ENCODE measurements at regions not wholly inside any gene's neighbourhood (a gene's known extent, or its start where the extent isn't known, plus 50 kb on each side); places are given as distances from the start of the nearest gene placed in this dataset.
"Not testable (repeated sequence)": the region's sequence is repeated elsewhere in the genome, so short reads cannot be mapped to it uniquely, and the experiment has no call there.

DNA sequence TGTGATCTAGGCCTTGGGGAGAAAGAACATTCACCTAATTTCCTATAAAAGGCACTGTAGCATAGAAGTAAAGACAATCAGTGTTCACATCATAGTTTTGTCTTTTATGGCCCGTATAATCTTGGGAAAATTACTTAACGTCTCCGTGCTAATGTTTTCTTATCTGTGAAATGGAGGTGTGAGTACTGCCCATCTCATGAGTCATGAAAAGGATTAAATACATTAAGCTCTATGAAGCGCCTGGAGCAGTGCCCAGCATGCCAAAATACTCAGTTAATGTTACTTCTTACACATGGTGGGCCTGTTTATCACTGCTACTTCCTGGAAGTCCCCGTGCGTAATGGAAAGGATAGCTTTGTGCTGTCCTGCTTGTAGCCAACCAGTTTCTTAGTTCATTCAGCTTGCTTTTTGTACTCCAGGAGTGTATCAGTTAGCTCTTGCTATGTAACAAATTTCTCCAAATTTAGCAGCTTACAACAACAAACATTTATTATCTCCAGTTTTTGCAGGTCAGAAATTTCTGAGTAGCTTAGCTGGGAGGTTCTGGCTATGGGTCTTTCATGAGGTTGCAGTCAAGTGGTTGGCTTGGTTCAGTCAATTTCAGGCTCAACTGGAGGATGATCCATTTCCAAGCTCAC lies 103.6 kb upstream of the BMP2 start:
- peaks cover 0 to 5% (median 2%) of the 10 kb centered on the region in 3 donors for H3K9me3 ChIP-seq (ENCODE audit: control insufficient read depth in 3 of 3, low read length in 3 of 3)
- H3K36me3 ChIP-seq (ENCODE audit: control insufficient read depth in 3 of 3, insufficient read depth in 3 of 3, low read length in 3 of 3): no peaks in the 10 kb centered on the region
- no peaks in the 10 kb centered on the region for H3K27me3 ChIP-seq (ENCODE audit: control insufficient read depth in 3 of 3, insufficient read depth in 3 of 3, low read length in 3 of 3)
- no peak overlapping the region for H3K4me3 ChIP-seq (ENCODE audit: low read length in 3 of 3)
- no peak overlapping the region for H3K27ac ChIP-seq (ENCODE audit: low read depth, low read length)
- no peak overlapping the region for H3K9ac ChIP-seq (ENCODE audit: low read depth in 1 of 3, low read length in 3 of 3)
- no peaks in the 10 kb centered on the region for H3K4me1 ChIP-seq (ENCODE audit: control insufficient read depth in 3 of 3, insufficient read depth in 3 of 3, low read length in 3 of 3)

DNA sequence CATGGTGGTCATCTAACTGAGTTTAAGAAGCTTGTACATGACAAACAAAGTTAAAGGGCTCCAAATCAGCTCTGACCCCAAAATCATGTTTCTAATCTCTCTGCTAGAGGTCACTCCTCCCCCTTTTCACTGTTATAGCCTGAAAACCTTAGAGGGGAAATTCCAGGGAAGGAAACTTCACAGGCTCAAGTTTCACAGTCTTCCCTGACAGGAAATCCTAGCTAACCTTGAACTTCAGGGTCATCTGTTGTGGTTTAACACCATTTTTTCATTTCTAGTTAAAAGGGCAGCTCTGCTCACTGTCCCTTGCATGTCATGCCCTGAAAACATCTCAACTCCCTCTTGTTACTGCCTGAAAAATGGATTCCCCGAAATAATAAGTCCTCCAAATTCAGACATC lies 104.4 kb upstream of the BMP2 start:
- Histone ChIP-seq H3K27ac (ENCODE audit: low read depth, low read length) (no peak overlapping the region), H3K36me3 (ENCODE audit: control insufficient read depth in 3 of 3, insufficient read depth in 3 of 3, low read length in 3 of 3) (no peaks in the 10 kb centered on the region), H3K4me1 (ENCODE audit: control insufficient read depth in 3 of 3, insufficient read depth in 3 of 3, low read length in 3 of 3) (no peaks in the 10 kb centered on the region), H3K9me3 (ENCODE audit: control insufficient read depth in 3 of 3, low read length in 3 of 3) (peaks cover 0 to 5% (median 2%) of the 10 kb centered on the region in 3 donors), H3K27me3 (ENCODE audit: control insufficient read depth in 3 of 3, insufficient read depth in 3 of 3, low read length in 3 of 3) (no peaks in the 10 kb centered on the region), H3K9ac (ENCODE audit: low read depth in 1 of 3, low read length in 3 of 3) (no peak overlapping the region), H3K4me3 (ENCODE audit: low read length in 3 of 3) (no peak overlapping the region)

DNA sequence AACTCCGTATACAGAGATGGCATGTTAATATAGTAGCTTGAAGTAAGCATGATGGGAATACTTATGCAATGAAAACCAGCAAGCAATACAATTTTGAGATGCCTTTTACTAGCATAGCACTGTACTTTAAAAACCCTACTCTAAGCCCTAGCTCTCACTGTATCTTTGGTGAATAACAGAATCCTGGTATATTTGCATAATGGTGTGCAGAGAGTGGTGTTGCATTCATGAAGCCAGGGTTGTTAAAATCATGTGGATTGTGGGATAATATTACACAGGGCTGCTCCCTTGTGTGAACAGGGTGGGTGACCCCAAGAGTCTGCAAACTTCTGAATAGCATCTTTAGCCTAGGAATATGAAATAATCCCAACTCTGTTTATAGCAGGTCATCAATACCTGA lies 105.2 kb upstream of the BMP2 start:
- no peak overlapping the region for H3K4me3 ChIP-seq (ENCODE audit: low read length in 3 of 3)
- no peaks in the 10 kb centered on the region for H3K4me1 ChIP-seq (ENCODE audit: control insufficient read depth in 3 of 3, insufficient read depth in 3 of 3, low read length in 3 of 3)
- H3K27ac ChIP-seq (ENCODE audit: low read depth, low read length): no peak overlapping the region
- no peaks in the 10 kb centered on the region for H3K36me3 ChIP-seq (ENCODE audit: control insufficient read depth in 3 of 3, insufficient read depth in 3 of 3, low read length in 3 of 3)
- peaks cover 0 to 5% (median 2%) of the 10 kb centered on the region in 3 donors for H3K9me3 ChIP-seq (ENCODE audit: control insufficient read depth in 3 of 3, low read length in 3 of 3)
- no peaks in the 10 kb centered on the region for H3K27me3 ChIP-seq (ENCODE audit: control insufficient read depth in 3 of 3, insufficient read depth in 3 of 3, low read length in 3 of 3)
- H3K9ac ChIP-seq (ENCODE audit: low read depth in 1 of 3, low read length in 3 of 3): no peak overlapping the region

DNA sequence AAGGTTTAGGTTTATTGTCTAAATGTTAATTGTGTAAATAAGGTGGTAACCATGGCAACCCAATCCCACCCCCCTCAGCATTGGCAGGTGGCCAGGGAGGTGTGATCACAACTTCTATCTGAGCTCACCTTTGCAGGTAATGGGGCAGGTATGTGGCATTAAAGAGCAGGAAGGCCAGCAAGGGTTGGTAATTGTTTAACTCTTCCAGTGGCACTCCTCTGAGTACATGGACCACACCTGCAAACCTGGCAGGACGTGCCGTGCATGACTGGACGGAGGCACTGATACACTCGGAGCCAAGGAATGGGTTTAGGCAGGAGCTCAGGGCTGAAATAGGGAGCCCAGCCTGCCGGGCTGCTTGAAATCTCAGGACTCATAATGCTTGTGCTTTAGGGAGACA lies 107.0 kb upstream of the BMP2 start:
- Histone ChIP-seq H3K9me3 (ENCODE audit: control insufficient read depth in 3 of 3, low read length in 3 of 3) (peaks cover 0 to 5% (median 2%) of the 10 kb centered on the region in 3 donors), H3K4me1 (ENCODE audit: control insufficient read depth in 3 of 3, insufficient read depth in 3 of 3, low read length in 3 of 3) (no peaks in the 10 kb centered on the region), H3K27me3 (ENCODE audit: control insufficient read depth in 3 of 3, insufficient read depth in 3 of 3, low read length in 3 of 3) (no peaks in the 10 kb centered on the region), H3K27ac (ENCODE audit: low read depth, low read length) (no peak overlapping the region), H3K4me3 (ENCODE audit: low read length in 3 of 3) (no peak overlapping the region), H3K9ac (ENCODE audit: low read depth in 1 of 3, low read length in 3 of 3) (no peak overlapping the region), H3K36me3 (ENCODE audit: control insufficient read depth in 3 of 3, insufficient read depth in 3 of 3, low read length in 3 of 3) (no peaks in the 10 kb centered on the region)

GRCh38 chr20:6658909-6659308 lies 108.6 kb upstream of the BMP2 start:
- not testable (repeated sequence) for H3K27me3 ChIP-seq (ENCODE audit: control insufficient read depth in 3 of 3, insufficient read depth in 3 of 3, low read length in 3 of 3); H3K27ac ChIP-seq (ENCODE audit: low read depth, low read length); H3K9ac ChIP-seq (ENCODE audit: low read depth in 1 of 3, low read length in 3 of 3); H3K4me1 ChIP-seq (ENCODE audit: control insufficient read depth in 3 of 3, insufficient read depth in 3 of 3, low read length in 3 of 3); H3K9me3 ChIP-seq (ENCODE audit: control insufficient read depth in 3 of 3, low read length in 3 of 3); H3K4me3 ChIP-seq (ENCODE audit: low read length in 3 of 3); H3K36me3 ChIP-seq (ENCODE audit: control insufficient read depth in 3 of 3, insufficient read depth in 3 of 3, low read length in 3 of 3)

- Histone ChIP-seq H3K27me3 (ENCODE audit: control insufficient read depth in 3 of 3, insufficient read depth in 3 of 3, low read length in 3 of 3) (no peaks in the 10 kb centered on the region), H3K27ac (ENCODE audit: low read depth, low read length) (no peak overlapping the region), H3K36me3 (ENCODE audit: control insufficient read depth in 3 of 3, insufficient read depth in 3 of 3, low read length in 3 of 3) (no peaks in the 10 kb centered on the region), H3K9ac (ENCODE audit: low read depth in 1 of 3, low read length in 3 of 3) (no peak overlapping the region), H3K4me1 (ENCODE audit: control insufficient read depth in 3 of 3, insufficient read depth in 3 of 3, low read length in 3 of 3) (no peaks in the 10 kb centered on the region), H3K9me3 (ENCODE audit: control insufficient read depth in 3 of 3, low read length in 3 of 3) (peaks cover 0 to 5% (median 2%) of the 10 kb centered on the region in 3 donors), H3K4me3 (ENCODE audit: low read length in 3 of 3) (no peak overlapping the region)
Measured at GRCh38 chr20:6657904-6658303, 109.6 kb upstream of the BMP2 start.

DNA sequence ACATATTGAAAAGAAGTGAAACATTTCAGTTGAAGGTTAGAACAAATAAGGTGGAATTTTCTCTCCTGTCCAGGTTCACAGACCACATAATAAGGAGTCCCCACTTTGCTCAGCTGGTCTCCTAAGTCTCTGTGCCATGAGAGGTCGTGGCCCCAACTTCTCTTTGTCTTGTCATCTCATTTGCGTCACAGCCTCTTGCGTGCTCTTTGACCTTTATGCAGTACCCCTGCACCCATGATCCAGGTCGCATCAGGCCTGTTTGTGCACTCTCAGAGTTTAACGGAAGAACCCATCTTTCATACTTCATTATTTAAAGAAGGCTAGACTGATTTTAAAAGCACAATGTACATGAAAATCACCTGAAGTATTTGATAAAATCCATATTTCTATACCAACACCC lies 110.4 kb upstream of the BMP2 start:
- Histone ChIP-seq H3K4me3 (ENCODE audit: low read length in 3 of 3) (no peak overlapping the region), H3K36me3 (ENCODE audit: control insufficient read depth in 3 of 3, insufficient read depth in 3 of 3, low read length in 3 of 3) (no peaks in the 10 kb centered on the region), H3K9ac (ENCODE audit: low read depth in 1 of 3, low read length in 3 of 3) (no peak overlapping the region), H3K27me3 (ENCODE audit: control insufficient read depth in 3 of 3, insufficient read depth in 3 of 3, low read length in 3 of 3) (no peaks in the 10 kb centered on the region), H3K27ac (ENCODE audit: low read depth, low read length) (no peak overlapping the region), H3K4me1 (ENCODE audit: control insufficient read depth in 3 of 3, insufficient read depth in 3 of 3, low read length in 3 of 3) (no peaks in the 10 kb centered on the region), H3K9me3 (ENCODE audit: control insufficient read depth in 3 of 3, low read length in 3 of 3) (peaks cover 0 to 3% (median 2%) of the 10 kb centered on the region in 3 donors)

GRCh38 chr20:6654513-6655252 lies 112.8 kb upstream of the BMP2 start:
- Histone ChIP-seq H3K9ac (ENCODE audit: low read depth in 1 of 3, low read length in 3 of 3) (no peak overlapping the region), H3K27ac (ENCODE audit: low read depth, low read length) (no peak overlapping the region), H3K9me3 (ENCODE audit: control insufficient read depth in 3 of 3, low read length in 3 of 3) (no peaks in the 10 kb centered on the region), H3K36me3 (ENCODE audit: control insufficient read depth in 3 of 3, insufficient read depth in 3 of 3, low read length in 3 of 3) (no peaks in the 10 kb centered on the region), H3K27me3 (ENCODE audit: control insufficient read depth in 3 of 3, insufficient read depth in 3 of 3, low read length in 3 of 3) (no peaks in the 10 kb centered on the region), H3K4me1 (ENCODE audit: control insufficient read depth in 3 of 3, insufficient read depth in 3 of 3, low read length in 3 of 3) (no peaks in the 10 kb centered on the region), H3K4me3 (ENCODE audit: low read length in 3 of 3) (no peak overlapping the region)

- Histone ChIP-seq H3K4me1 (ENCODE audit: control insufficient read depth in 3 of 3, insufficient read depth in 3 of 3, low read length in 3 of 3) (no peaks in the 10 kb centered on the region), H3K9ac (ENCODE audit: low read depth in 1 of 3, low read length in 3 of 3) (no peak overlapping the region), H3K27me3 (ENCODE audit: control insufficient read depth in 3 of 3, insufficient read depth in 3 of 3, low read length in 3 of 3) (no peaks in the 10 kb centered on the region), H3K9me3 (ENCODE audit: control insufficient read depth in 3 of 3, low read length in 3 of 3) (no peaks in the 10 kb centered on the region), H3K36me3 (ENCODE audit: control insufficient read depth in 3 of 3, insufficient read depth in 3 of 3, low read length in 3 of 3) (no peaks in the 10 kb centered on the region), H3K27ac (ENCODE audit: low read depth, low read length) (no peak overlapping the region), H3K4me3 (ENCODE audit: low read length in 3 of 3) (no peak overlapping the region)
Measured at GRCh38 chr20:6651561-6651960, 115.9 kb upstream of the BMP2 start.

- Histone ChIP-seq H3K9me3 (ENCODE audit: control insufficient read depth in 3 of 3, low read length in 3 of 3) (no peaks in the 10 kb centered on the region), H3K27ac (ENCODE audit: low read depth, low read length) (no peak overlapping the region), H3K4me1 (ENCODE audit: control insufficient read depth in 3 of 3, insufficient read depth in 3 of 3, low read length in 3 of 3) (no peaks in the 10 kb centered on the region)
Measured at GRCh38 chr20:6651016-6651415, 116.5 kb upstream of the BMP2 start.

More at GRCh38 chr20:6651016-6651415, 116.5 kb upstream of the BMP2 start:
- Histone ChIP-seq H3K4me3 (ENCODE audit: low read length in 3 of 3) (no peak overlapping the region), H3K36me3 (ENCODE audit: control insufficient read depth in 3 of 3, insufficient read depth in 3 of 3, low read length in 3 of 3) (no peaks in the 10 kb centered on the region), H3K9ac (ENCODE audit: low read depth in 1 of 3, low read length in 3 of 3) (no peak overlapping the region), H3K27me3 (ENCODE audit: control insufficient read depth in 3 of 3, insufficient read depth in 3 of 3, low read length in 3 of 3) (no peaks in the 10 kb centered on the region)
